ENCODE measurements at regions not wholly inside any gene's neighbourhood (a gene's known extent, or its start where the extent isn't known, plus 50 kb on each side); places are given as distances from the start of the nearest gene placed in this dataset.

- TF ChIP-seq CTCF (IDR thresholded peaks at IDR 0.05; ENCODE audit: low read depth, low read length): no peak
- TF ChIP-seq EZH2phosphoT487 (IDR thresholded peaks at IDR 0.05; ENCODE audit: low read depth): no peak
Observed at GRCh38 chr6:103707596-103708325, 1152.0 kb downstream of the HACE1 start.
